HG02840 (cell line): ENCODE measurements at regions not wholly inside any gene's neighbourhood (a gene's known extent, or its start where the extent isn't known, plus 50 kb on each side); places are given as distances from the start of the nearest gene placed in this dataset.
A peak's percentile ranks its signal among the peaks of the same experiment; 100 is the strongest.
"Not testable (repeated sequence)": the region's sequence is repeated elsewhere in the genome, so short reads cannot be mapped to it uniquely, and the experiment has no call there.

Source experiments
- ATAC-seq: cut with Tn5 transposase; IDR thresholded peaks from one replicate; pipeline ENCODE4 v1.9.1; 2021; ENCODE audit warnings: mild to moderate bottlenecking, moderate library complexity, moderate number of reproducible peaks; ENCODE audit not compliant: unreplicated experiment, low FRiP score

DNA sequence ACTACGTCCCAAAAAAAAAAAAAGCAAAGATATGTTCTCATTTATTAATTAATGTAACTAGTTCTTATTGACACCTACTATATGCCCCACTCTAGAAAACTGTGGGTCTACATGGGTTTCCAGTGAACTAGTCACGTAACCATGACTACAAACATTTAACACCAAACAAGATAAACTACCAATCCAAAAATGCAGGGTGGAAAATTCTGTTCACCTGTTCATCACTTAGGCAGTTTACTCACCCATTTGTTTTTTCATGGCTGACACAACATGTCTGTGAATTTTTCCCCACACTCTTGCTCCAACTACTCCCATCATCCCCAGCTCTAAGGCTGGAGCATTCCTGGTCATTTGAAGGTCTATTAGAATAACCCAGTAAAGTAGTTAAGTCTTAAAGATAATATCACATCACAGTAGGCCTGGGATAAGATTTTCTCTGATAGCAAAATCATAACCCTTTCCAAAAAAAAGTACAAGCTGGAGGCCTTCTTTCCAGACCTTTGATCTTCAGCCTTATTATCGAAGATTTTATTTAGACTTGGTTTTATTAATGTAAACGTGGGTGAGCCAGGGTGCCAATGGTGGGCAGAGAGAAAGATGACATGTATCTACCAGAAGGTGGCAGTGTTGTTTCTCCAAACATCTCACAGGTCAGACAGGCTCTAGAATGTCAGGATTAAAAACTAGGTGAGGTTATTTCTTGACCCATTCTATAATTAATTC, 61.6 kb upstream of the DAAM1 start:
- ATAC-seq, result peak; percentile 67

DNA sequence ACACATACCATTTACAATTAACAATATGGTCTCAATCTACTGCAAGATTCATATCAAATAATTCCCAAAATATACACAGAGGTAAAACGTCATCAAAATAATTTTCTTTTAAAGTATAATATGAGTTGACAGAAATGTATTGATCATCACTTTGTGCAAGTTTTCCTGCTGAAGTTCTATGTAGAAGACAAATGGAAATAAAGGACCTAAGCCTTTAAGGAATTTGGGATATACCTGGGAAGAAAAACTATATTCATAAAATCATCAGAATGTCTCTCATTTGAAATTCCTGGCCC, 61.1 kb upstream of the DAAM1 start:
- ATAC-seq, result no peak

DNA sequence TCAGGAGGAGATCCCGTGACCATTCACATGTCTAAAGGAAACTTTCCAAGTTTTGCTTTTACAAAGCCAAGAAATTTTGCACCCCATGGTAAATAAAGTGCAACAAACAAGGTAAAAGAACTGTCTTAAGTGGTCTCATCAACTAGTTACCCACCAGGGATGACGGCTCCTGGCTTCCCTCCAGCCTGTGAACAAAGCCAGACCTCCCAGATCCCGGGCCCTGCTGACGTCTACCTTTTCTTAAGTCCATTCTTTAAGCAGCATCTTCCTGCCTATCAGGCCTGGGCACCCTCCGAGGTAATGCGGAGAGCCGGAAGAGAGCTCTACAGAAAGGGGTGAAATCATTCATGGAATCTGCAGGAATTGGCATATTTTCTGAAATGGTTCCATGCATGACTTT, 58.0 kb upstream of the DAAM1 start:
- ATAC-seq, result no peak

DNA sequence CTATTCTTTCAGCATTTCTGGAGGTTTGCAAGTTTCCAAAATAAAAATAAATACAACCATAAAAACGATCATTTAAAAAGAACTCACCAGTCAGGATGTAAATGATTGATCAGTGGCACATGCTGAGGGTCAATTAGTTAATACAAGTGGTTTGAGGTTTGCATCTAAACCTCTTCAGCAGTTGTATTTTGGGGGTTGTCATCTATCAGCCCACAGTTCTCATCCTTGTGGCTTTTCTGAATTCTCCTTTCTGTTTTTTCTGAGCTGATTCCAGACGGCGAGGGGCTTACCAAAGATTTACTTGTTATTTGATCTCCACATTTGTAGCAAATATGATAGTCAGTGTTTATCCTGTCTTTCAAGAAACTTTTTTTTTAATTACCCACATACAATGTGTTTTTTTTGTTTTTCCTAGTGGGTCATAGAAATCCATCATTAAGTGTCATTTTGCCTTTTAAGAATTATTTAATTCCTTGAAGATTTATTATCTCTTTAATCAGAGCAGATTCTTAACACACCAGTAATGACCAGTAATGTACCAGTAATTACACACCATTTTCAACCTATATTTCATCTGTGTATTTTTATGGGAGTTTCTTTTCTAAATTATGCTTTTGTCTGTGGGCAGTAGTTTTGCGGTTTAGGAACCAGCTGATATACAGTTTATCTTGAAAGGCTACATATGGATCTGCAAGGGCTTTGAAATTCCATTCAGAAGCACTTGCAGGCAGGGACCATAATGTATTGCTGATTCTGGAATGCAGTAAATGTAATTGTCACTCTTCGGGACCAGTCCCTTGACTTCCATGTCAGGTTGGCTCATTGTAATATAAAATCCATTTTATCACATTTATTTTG, 56.3 kb upstream of the DAAM1 start:
- no peak for ATAC-seq

DNA sequence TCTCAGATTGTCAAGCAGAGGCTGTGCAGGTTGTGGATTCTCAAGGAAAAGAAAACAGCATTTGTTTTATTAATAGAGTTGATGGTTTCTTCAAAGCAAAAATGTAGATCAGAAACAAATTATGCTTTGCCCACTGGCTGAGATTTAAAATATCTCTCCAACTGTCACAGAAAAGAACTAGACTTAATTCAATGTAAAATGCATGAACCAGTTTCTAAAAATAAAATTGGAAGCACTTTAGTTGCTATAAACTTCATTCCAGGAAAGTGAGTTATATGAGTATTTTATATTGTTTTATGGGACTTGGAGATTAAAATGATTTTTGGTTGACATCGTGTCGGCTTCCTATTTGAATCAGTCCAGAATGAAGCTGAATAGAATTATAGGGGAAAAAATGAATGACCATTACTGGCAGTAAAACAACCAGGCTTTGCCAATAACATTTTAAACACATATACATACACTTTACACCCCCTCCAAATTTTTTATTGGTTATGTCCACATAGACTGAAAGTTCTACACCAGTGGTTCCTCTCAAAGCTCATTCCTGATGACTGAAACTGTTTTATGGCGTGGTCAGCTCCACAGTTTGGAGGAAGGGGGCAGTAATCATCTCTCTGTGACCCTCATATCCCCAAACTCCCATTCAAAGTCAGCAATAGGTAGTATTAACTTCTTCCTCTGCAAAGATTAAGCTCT, 55.5 kb upstream of the DAAM1 start:
- no peak for ATAC-seq

DNA sequence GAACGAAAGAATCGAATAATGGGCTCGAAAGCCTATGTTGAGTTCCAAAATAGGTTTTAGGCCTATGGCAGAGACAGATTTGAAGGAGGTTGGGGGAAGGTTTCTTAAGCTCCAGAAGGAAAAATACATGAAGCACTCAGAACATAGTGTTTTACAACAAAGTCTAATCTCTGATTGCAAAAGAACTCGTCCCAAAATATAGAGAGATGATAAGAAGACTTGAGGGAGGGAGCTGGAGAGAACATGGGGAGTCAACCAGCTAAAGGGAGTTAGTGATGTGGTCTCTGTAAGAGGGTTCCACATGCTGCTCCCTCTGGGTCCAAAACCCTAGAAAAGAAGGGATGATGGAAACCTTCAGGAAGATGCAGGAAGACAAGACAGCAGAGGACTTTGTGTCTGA, 54.8 kb upstream of the DAAM1 start:
- no peak for ATAC-seq

DNA sequence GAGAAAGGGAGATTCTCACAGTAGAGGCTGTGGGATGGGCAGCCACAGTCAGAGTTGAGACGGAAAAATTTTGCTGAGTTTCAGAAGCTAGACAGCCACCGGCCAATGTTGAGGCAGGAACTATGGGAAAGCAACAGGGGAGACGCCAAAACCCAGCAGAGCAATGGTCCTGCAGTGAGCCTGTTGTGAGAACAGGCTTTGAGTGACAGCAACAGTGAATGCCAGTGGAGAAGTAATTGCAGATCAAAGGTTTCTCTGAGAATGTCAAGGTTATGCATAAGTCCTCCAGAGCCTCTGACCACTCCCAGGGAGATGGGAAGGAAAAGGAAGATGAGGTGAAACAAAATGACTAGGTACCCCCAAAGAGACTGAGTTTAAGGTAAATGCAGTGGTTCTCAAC, 54.2 kb upstream of the DAAM1 start:
- no peak for ATAC-seq

DNA sequence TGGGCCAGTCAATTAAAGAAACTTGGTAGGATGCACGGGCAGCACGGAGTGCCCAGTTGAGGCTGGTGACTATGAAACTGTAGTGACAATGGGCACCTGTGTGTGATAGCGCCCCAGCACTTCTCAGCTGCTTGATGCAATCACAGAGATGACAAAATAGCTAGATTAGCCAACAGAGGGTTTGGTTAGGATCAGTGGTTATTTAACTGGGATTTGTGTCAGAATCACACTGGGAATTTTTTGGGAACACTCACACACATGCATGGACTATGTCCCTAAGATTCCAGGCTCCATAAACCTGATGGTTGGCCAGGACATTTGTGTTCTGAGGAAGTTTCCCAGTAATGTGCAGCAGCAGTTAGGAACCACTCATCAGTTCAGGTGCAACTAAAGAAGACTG, 51.2 kb upstream of the DAAM1 start:
- ATAC-seq, result no peak

DNA sequence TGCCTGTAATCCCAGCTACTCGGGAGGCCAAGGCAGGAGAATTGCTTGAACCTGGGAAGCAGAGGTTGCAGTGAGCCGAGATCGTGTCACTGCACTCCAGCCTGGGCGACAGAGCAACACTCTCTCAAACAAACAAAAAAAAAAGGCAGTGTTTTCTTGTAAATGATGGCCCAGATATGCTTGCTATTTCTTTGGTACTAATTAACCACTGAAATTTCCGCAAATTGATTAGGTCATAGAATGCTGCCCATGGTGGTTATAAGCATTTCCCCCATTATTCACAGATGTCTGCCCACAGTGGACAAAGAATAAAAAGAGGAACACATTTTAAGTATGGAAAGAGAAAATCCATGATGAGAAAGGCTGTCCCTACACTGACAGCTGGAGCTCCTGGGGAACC, 49.9 kb upstream of the DAAM1 start:
- ATAC-seq, result not testable (repeated sequence)
